Peyer's patch (tissue), 4 donors: ENCODE measurements at regions not wholly inside any gene's neighbourhood (a gene's known extent, or its start where the extent isn't known, plus 50 kb on each side); places are given as distances from the start of the nearest gene placed in this dataset.

Source experiments
- DNase-seq, 3 donors: peaks; one replicate each; pipeline ENCODE4 v3.0.0-alpha.2; 2017 to 2019
- H3K27ac ChIP-seq, 4 donors: fragments of 200-600 bp; sonication (generic); one replicate each; pipeline ENCODE4 v1.5.1; 2016 to 2019
- H3K27me3 ChIP-seq, 2 donors: fragments of 200-600 bp; sonication (generic); one replicate each; pipeline ENCODE4 v1.5.1; 2019
- H3K36me3 ChIP-seq, 3 donors: fragments of 200-600 bp; sonication (generic); one replicate each; pipeline ENCODE4 v1.5.1; 2016 to 2019
- H3K4me1 ChIP-seq, 4 donors: fragments of 200-600 bp; sonication (generic); one replicate each; pipeline ENCODE4 v1.5.1; 2016 to 2019
- H3K4me3 ChIP-seq, 4 donors: fragments of 200-600 bp; sonication (generic); 1 replicate in 3 of 4; 2 replicates in 1 of 4; pipeline ENCODE4 v1.5.1; 2016 to 2019; ENCODE audit warnings: mild to moderate bottlenecking in 1 of 4
- H3K9me3 ChIP-seq, 4 donors: fragments of 200-600 bp; sonication (generic); one replicate each; pipeline ENCODE4 v1.5.1; 2016 to 2019; ENCODE audit warnings: mild to moderate bottlenecking in 1 of 4
- CTCF ChIP-seq, 6 experiments: fragments of 450-650 bp in 4 of 6; fragments of 200-600 bp in 2 of 6; sonication (generic) in 1 of 6; IDR thresholded peaks; one replicate each; pipeline ENCODE4 v1.5.1; 2017 to 2019; ENCODE audit warnings: antibody characterized with exemption in 6 of 6, mild to moderate bottlenecking in 3 of 6, moderate library complexity in 1 of 6
- POLR2A ChIP-seq, 2 donors: fragments of 450-650 bp; IDR thresholded peaks; one replicate each; pipeline ENCODE4 v1.5.1; 2017; ENCODE audit warnings: antibody characterized with exemption in 2 of 2, mild to moderate bottlenecking in 2 of 2, moderate library complexity in 2 of 2
- small RNA-seq, 2 donors: library from RNA; depleted of rRNA; stranded (forward); fragments of <200 nt; gene quantifications; one replicate each; pipeline ENCODE3, GENCODE V24; 2016

GRCh38 chr10:105347487-105347886, 706.4 kb downstream of the SORCS3 start:
- H3K27me3 ChIP-seq, result no peaks in the 10 kb centered on the region
- DNase-seq, result no peak
- no peaks in the 10 kb centered on the region for H3K36me3 ChIP-seq
- no peaks in the 10 kb centered on the region for H3K4me1 ChIP-seq
- no peaks in the 10 kb centered on the region for H3K9me3 ChIP-seq
- no peak overlapping the region for H3K27ac ChIP-seq
- no peak for TF ChIP-seq CTCF (IDR thresholded peaks at IDR 0.05)
- TF ChIP-seq POLR2A (IDR thresholded peaks at IDR 0.05), result no peak
- no peak overlapping the region for H3K4me3 ChIP-seq

- no peaks in the 10 kb centered on the region for H3K36me3 ChIP-seq
- H3K27me3 ChIP-seq, result no peaks in the 10 kb centered on the region
- H3K27ac ChIP-seq, result no peak overlapping the region
- TF ChIP-seq CTCF (IDR thresholded peaks at IDR 0.05), result no peak
- no peak for TF ChIP-seq POLR2A (IDR thresholded peaks at IDR 0.05)
- no peak for DNase-seq
- no peaks in the 10 kb centered on the region for H3K4me1 ChIP-seq
- H3K4me3 ChIP-seq, result no peak overlapping the region
- no peaks in the 10 kb centered on the region for H3K9me3 ChIP-seq
Measured at GRCh38 chr10:105342606-105343005, 701.5 kb downstream of the SORCS3 start.

GRCh38 chr10:105339669-105340068, 698.6 kb downstream of the SORCS3 start:
- TF ChIP-seq POLR2A (IDR thresholded peaks at IDR 0.05) (no peak), CTCF (IDR thresholded peaks at IDR 0.05) (no peak)
- Histone ChIP-seq H3K27ac (no peak overlapping the region), H3K27me3 (no peaks in the 10 kb centered on the region), H3K4me1 (no peaks in the 10 kb centered on the region), H3K9me3 (no peaks in the 10 kb centered on the region), H3K36me3 (no peaks in the 10 kb centered on the region), H3K4me3 (no peak overlapping the region)
- no peak for DNase-seq

GRCh38 chr10:105328503-105329133, 687.5 kb downstream of the SORCS3 start:
- Histone ChIP-seq H3K27me3 (no peaks in the 10 kb centered on the region), H3K9me3 (no peaks in the 10 kb centered on the region), H3K36me3 (no peaks in the 10 kb centered on the region), H3K27ac (no peak overlapping the region), H3K4me1 (no peaks in the 10 kb centered on the region), H3K4me3 (no peak overlapping the region)
- DNase-seq, result no peak
- no peak for TF ChIP-seq POLR2A (IDR thresholded peaks at IDR 0.05)
- no peak for TF ChIP-seq CTCF (IDR thresholded peaks at IDR 0.05)

Small RNAs in the stretch of these regions (small RNA-seq; reads per million reads assigned to genes)
- 0 reads per million in 2 donors for gene RNU6-463P
